GM21576 (cell line): ENCODE measurements at regions not wholly inside any gene's neighbourhood (a gene's known extent, or its start where the extent isn't known, plus 50 kb on each side); places are given as distances from the start of the nearest gene placed in this dataset.

Source experiments
- ATAC-seq: cut with Tn5 transposase; IDR thresholded peaks from one replicate; pipeline ENCODE4 v1.9.1; 2021; ENCODE audit warnings: mild to moderate bottlenecking, moderate library complexity; ENCODE audit not compliant: unreplicated experiment

- no peak for ATAC-seq
These were observed 229.1 kb upstream of the MKLN1 start for GRCh38 chr7:131098527-131098926.

- ATAC-seq = no peak
These were observed 227.2 kb upstream of the MKLN1 start for GRCh38 chr7:131100357-131101054.

GRCh38 chr7:131103997-131104396 lies 223.7 kb upstream of the MKLN1 start:
- ATAC-seq = no peak

- ATAC-seq = no peak
These were observed 222.9 kb upstream of the MKLN1 start for GRCh38 chr7:131104596-131105293.

- peak; percentile 1 for ATAC-seq
These were observed 222.3 kb upstream of the MKLN1 start for GRCh38 chr7:131105294-131105798.

GRCh38 chr7:131105799-131106680 lies 221.6 kb upstream of the MKLN1 start:
- peak; percentile 24 for ATAC-seq

- ATAC-seq = no peak
These were observed 220.9 kb upstream of the MKLN1 start for GRCh38 chr7:131106681-131107336.

GRCh38 chr7:131107337-131108211 lies 220.1 kb upstream of the MKLN1 start:
- ATAC-seq = peak; percentile 46

- peak; percentile 20 for ATAC-seq
These were observed 219.3 kb upstream of the MKLN1 start for GRCh38 chr7:131108212-131108940.

- no peak for ATAC-seq
These were observed 218.5 kb upstream of the MKLN1 start for GRCh38 chr7:131109011-131109758.

- no peak for ATAC-seq
These were observed 217.8 kb upstream of the MKLN1 start for GRCh38 chr7:131109759-131110296.

- ATAC-seq = no peak
These were observed 217.2 kb upstream of the MKLN1 start for GRCh38 chr7:131110297-131111080.

- no peak for ATAC-seq
These were observed 216.5 kb upstream of the MKLN1 start for GRCh38 chr7:131111081-131111576.

GRCh38 chr7:131111792-131112191 lies 215.9 kb upstream of the MKLN1 start:
- no peak for ATAC-seq

- ATAC-seq = no peak
These were observed 215.2 kb upstream of the MKLN1 start for GRCh38 chr7:131112431-131112830.

- ATAC-seq = no peak
These were observed 212.3 kb upstream of the MKLN1 start for GRCh38 chr7:131115340-131115739.

GRCh38 chr7:131117439-131117838 lies 210.2 kb upstream of the MKLN1 start:
- ATAC-seq = no peak
